Bronchial epithelial cell (primary cell): ENCODE measurements at regions not wholly inside any gene's neighbourhood (a gene's known extent, or its start where the extent isn't known, plus 50 kb on each side); places are given as distances from the start of the nearest gene placed in this dataset.

Experiments
- DNase-seq: peaks from one replicate; pipeline ENCODE4 v3.0.0-alpha.2; 2010; ENCODE audit warnings: low read depth
- FAIRE-seq: peaks from 2 replicates; lab custom pipeline; 2011; peaks lifted over from hg19 to GRCh38; lab: Jason Lieb, UNC
- H3K27me3 ChIP-seq: 2 replicates; pipeline ENCODE4 v1.5.1; 2011; ENCODE audit warnings: low read length; ENCODE audit not compliant: control insufficient read depth, insufficient read depth
- H3K36me3 ChIP-seq: 2 replicates; pipeline ENCODE4 v1.5.1; 2011; ENCODE audit warnings: low read length; ENCODE audit not compliant: control insufficient read depth, insufficient read depth
- H3K4me3 ChIP-seq: 2 replicates; pipeline ENCODE4 v1.5.1; 2011; ENCODE audit warnings: mild to moderate bottlenecking, low read depth, low read length, control low read depth
- TF ChIP-seq, protein P1 (sequence below): IDR thresholded peaks from 2 replicates; pipeline ENCODE4 v1.5.1; 2011; ENCODE audit warnings: mild to moderate bottlenecking, moderate library complexity, low read length, control low read depth, inconsistent platforms; ENCODE audit not compliant: insufficient read depth, severe bottlenecking

DNA sequence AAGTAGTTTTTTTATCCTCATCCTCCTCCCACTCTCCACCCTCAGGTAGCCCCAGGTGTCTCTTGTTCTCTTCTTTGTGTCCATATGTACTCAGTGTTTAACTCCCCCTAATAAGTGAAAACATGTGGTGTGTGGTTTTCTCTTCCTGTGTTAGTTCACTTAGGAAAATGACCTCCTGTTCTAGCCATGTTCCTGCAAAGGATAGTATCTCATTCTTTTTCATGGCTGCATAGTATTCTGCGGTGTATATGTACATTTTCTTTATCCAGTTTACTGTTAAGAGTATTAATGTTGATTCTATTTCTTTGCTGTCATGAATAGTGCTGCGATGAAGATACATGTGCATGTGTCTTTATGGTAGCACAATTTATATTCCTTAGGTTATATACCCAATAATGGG is 68.4 kb upstream of the RANBP3L start:
- no peak for DNase-seq
- Histone ChIP-seq H3K36me3 (no peaks in the 10 kb centered on the region), H3K4me3 (no peak overlapping the region), H3K27me3 (no peaks in the 10 kb centered on the region)
- no peak for FAIRE-seq
- TF ChIP-seq, protein P1, sequence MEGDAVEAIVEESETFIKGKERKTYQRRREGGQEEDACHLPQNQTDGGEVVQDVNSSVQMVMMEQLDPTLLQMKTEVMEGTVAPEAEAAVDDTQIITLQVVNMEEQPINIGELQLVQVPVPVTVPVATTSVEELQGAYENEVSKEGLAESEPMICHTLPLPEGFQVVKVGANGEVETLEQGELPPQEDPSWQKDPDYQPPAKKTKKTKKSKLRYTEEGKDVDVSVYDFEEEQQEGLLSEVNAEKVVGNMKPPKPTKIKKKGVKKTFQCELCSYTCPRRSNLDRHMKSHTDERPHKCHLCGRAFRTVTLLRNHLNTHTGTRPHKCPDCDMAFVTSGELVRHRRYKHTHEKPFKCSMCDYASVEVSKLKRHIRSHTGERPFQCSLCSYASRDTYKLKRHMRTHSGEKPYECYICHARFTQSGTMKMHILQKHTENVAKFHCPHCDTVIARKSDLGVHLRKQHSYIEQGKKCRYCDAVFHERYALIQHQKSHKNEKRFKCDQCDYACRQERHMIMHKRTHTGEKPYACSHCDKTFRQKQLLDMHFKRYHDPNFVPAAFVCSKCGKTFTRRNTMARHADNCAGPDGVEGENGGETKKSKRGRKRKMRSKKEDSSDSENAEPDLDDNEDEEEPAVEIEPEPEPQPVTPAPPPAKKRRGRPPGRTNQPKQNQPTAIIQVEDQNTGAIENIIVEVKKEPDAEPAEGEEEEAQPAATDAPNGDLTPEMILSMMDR, result no peak

DNA sequence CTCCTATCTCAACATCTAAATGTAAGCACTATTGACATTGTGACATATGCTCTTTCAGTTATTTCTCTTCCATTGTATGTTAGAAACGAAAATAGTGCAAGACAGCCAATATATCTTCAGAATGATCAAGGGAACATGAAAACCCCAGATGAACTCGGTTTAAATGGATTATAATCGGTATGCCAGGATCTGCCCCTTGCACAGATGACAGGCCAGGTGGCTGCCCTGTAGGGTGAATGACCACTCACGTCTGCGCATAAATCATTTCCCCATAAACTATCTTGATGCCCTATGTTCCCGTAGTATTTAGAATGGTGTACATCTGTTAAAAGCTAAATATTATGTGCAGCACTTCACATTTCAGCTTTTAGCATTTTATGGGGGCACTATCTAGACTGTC is 69.7 kb upstream of the RANBP3L start:
- DNase-seq, result no peak
- no peak for FAIRE-seq
- no peaks in the 10 kb centered on the region for H3K36me3 ChIP-seq
- TF ChIP-seq, protein P1, result no peak
- no peak overlapping the region for H3K4me3 ChIP-seq
- H3K27me3 ChIP-seq, result no peaks in the 10 kb centered on the region

DNA sequence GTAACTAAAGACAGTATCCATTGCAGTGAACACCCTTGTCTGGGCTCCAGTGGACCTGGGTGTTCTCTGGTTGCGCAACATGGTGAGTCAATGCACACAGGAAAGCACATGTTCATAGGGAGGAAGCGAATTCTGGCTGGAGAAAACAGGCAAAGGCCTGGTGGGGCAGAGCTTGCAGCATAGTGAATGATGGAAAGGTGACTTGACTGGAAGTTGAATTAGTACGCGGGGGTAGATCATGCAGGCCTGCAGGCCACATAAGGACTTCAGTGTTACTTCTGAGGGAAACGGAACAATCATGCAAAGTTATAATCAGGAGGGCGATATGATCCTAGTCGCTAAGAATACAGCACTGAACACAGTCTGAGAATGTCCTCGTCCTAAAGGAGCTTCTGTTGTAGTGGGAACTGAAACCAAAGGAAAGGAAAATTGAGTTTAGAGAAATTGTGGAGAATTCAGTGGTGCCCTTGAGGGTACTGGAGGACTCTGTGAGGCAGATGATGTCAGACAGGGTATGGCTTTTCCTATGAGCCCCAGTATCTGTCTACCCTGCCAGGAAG is 71.9 kb upstream of the RANBP3L start:
- FAIRE-seq (peak; percentile 76), DNase-seq (peak; percentile 97)
- no peaks in the 10 kb centered on the region for H3K27me3 ChIP-seq
- TF ChIP-seq, protein P1, result no peak
- H3K4me3 ChIP-seq, result no peak overlapping the region
- no peaks in the 10 kb centered on the region for H3K36me3 ChIP-seq

DNA sequence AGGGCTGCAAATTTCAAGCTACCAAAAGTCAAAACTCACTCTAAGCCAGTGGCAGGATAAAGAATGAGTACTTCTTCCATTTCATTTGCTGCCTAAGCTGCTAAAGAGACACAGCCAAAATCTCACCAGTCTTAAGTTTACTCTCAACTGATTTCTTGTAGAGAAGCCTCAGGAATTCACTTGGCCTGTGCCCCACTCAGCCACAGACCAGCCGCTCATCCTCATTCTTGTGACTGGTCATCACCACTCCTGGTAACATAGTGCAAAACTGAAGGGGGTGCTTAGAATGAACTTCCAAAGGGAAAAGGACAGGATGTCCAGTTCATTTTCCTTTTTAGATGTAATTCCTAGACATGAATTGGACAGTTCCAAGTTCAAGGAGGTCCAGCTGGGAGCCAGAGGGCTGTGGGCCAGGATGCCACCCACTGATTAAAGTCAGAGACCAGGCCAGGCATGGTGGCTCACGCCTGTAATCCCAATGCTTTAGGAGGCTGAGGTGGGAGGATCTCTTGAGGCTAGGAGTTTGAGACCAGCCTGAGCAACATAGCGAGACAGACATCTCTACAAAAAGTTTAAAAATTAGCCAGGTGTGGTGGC is 72.7 kb upstream of the RANBP3L start:
- no peaks in the 10 kb centered on the region for H3K27me3 ChIP-seq
- H3K4me3 ChIP-seq, result no peak overlapping the region
- FAIRE-seq (no peak), DNase-seq (no peak)
- TF ChIP-seq, protein P1, result no peak
- no peaks in the 10 kb centered on the region for H3K36me3 ChIP-seq

DNA sequence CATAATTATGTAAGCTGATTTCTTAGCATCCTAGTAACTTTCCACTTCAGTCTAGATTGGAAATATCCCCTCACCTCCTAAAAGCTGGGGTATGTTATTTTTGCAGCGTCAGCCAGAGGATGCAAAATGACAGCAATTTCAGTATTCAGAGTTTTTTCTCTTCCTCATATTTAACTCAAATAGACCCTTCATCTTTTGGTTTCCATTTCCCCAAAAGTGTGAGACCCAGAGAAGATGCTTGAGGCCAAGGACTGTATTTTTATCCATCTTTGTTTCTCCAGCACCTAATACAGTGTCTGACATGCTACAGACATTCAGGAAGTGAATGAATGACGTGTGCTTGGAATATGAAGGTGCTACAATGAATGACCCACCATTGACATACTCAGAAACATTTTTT is 75.5 kb upstream of the RANBP3L start:
- TF ChIP-seq, protein P1, result no peak
- H3K27me3 ChIP-seq, result no peaks in the 10 kb centered on the region
- DNase-seq (no peak), FAIRE-seq (no peak)
- H3K4me3 ChIP-seq, result no peak overlapping the region
- H3K36me3 ChIP-seq, result no peaks in the 10 kb centered on the region

DNA sequence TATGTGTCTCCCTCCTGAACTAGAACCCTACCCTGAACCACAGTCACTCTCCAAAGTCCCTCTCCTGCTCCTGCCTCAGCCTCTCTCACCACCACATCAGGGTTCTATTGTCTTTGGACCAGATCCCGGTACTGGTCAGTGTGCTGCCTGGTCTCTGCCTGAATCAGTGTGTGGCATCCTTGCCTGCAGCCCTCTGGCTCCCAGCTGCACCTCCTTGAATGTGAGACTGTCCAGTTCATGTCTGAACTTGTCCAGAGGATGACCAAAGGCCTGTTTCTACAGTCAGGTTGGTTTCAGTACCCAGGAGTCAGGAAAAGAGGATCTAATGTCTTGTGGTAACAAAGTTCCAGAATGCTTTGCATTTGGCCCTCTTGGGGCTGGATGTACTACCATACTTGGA is 76.8 kb upstream of the RANBP3L start:
- Histone ChIP-seq H3K36me3 (no peaks in the 10 kb centered on the region), H3K4me3 (no peak overlapping the region), H3K27me3 (no peaks in the 10 kb centered on the region)
- DNase-seq, result peak; percentile 76
- TF ChIP-seq, protein P1, result no peak
- FAIRE-seq, result no peak
